Activated T-cell treated with anti-CD3 and anti-CD28 coated beads, Interleukin-2, amount 50 U/mL, for 4 hours (primary cell): ENCODE measurements at regions not wholly inside any gene's neighbourhood (a gene's known extent, or its start where the extent isn't known, plus 50 kb on each side); places are given as distances from the start of the nearest gene placed in this dataset.

Experiments used
- ATAC-seq, 2 donors: fragments of 200-7000 bp; cut with Tn5 transposase; one replicate each; pipeline ENCODE4 v1.10.0; 2021
- DNase-seq: peaks from one replicate; pipeline ENCODE4 v3.0.0-alpha.2; 2020
- H3K27me3 Mint-ChIP-seq: one replicate; pipeline ENCODE4 v1.8.0; 2021; ENCODE audit warnings: low read depth, mixed read lengths
- H3K36me3 Mint-ChIP-seq: one replicate; pipeline ENCODE4 v1.8.0; 2022; ENCODE audit warnings: mixed read lengths; ENCODE audit not compliant: insufficient read depth
- H3K4me1 Mint-ChIP-seq: one replicate; pipeline ENCODE4 v1.8.0; 2021; ENCODE audit warnings: low read depth, mixed read lengths
- H3K4me3 Mint-ChIP-seq: one replicate; pipeline ENCODE4 v1.8.0; 2021; ENCODE audit warnings: mild to moderate bottlenecking, moderate library complexity, mixed read lengths
- H3K9me3 Mint-ChIP-seq: one replicate; pipeline ENCODE4 v1.8.0; 2021; ENCODE audit warnings: mixed read lengths

GRCh38 chr1:103254691-103255090 is 146.4 kb upstream of the COL11A1 start:
- no peak for DNase-seq
- no peaks in the 10 kb centered on the region for H3K4me1 Mint-ChIP-seq
- H3K9me3 Mint-ChIP-seq, result peaks cover 3% of the 10 kb centered on the region
- ATAC-seq, result no peak
- H3K36me3 Mint-ChIP-seq, result no peaks in the 10 kb centered on the region
- H3K27me3 Mint-ChIP-seq, result peaks cover 1% of the 10 kb centered on the region
- H3K4me3 Mint-ChIP-seq, result no peak overlapping the region

DNA sequence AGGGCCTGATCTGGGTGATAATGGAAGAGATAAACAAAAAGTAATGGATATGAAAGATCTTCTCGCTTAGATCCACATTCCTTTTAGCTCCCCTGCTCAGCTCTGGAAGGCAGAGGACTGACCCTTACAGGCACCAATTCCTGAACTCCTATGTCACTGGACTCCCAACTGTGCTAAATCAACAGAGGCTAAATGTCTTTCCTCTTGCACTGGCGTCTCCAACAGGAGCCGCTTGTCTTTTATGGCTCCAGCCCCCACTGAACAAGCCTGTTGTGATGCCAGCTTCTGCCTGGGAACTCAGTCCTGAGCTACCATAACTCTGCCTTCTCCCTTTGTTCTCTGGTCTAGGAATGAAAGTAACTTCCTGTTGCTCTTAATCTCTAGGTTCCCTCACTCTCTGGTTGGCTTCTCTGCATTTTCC is 142.1 kb upstream of the COL11A1 start:
- Mint-ChIP-seq H3K4me1 (no peaks in the 10 kb centered on the region), H3K4me3 (no peak overlapping the region), H3K36me3 (no peaks in the 10 kb centered on the region), H3K9me3 (no peaks in the 10 kb centered on the region), H3K27me3 (peaks cover 1% of the 10 kb centered on the region)
- DNase-seq (no peak), ATAC-seq (no peak)

GRCh38 chr1:103248417-103249102 is 140.2 kb upstream of the COL11A1 start:
- Mint-ChIP-seq H3K9me3 (no peaks in the 10 kb centered on the region), H3K36me3 (no peaks in the 10 kb centered on the region), H3K4me1 (no peaks in the 10 kb centered on the region), H3K4me3 (no peak overlapping the region), H3K27me3 (peaks cover 1% of the 10 kb centered on the region)
- ATAC-seq, result no peak
- DNase-seq, result no peak

GRCh38 chr1:103247517-103247916 is 139.2 kb upstream of the COL11A1 start:
- ATAC-seq, result no peak
- H3K9me3 Mint-ChIP-seq, result no peaks in the 10 kb centered on the region
- H3K27me3 Mint-ChIP-seq, result peaks cover 1% of the 10 kb centered on the region
- H3K4me3 Mint-ChIP-seq, result no peak overlapping the region
- no peak for DNase-seq
- H3K36me3 Mint-ChIP-seq, result no peaks in the 10 kb centered on the region
- H3K4me1 Mint-ChIP-seq, result no peaks in the 10 kb centered on the region

GRCh38 chr1:103243481-103243880 is 135.2 kb upstream of the COL11A1 start:
- no peak for DNase-seq
- ATAC-seq, result no peak
- Mint-ChIP-seq H3K9me3 (peaks cover 3% of the 10 kb centered on the region), H3K4me3 (no peak overlapping the region), H3K4me1 (no peaks in the 10 kb centered on the region), H3K27me3 (no peaks in the 10 kb centered on the region), H3K36me3 (no peaks in the 10 kb centered on the region)

GRCh38 chr1:103239034-103239433 is 130.7 kb upstream of the COL11A1 start:
- Mint-ChIP-seq H3K27me3 (no peaks in the 10 kb centered on the region), H3K36me3 (no peaks in the 10 kb centered on the region), H3K4me1 (no peaks in the 10 kb centered on the region), H3K4me3 (no peak overlapping the region), H3K9me3 (peaks cover 8% of the 10 kb centered on the region)
- ATAC-seq (no peak), DNase-seq (no peak)

DNA sequence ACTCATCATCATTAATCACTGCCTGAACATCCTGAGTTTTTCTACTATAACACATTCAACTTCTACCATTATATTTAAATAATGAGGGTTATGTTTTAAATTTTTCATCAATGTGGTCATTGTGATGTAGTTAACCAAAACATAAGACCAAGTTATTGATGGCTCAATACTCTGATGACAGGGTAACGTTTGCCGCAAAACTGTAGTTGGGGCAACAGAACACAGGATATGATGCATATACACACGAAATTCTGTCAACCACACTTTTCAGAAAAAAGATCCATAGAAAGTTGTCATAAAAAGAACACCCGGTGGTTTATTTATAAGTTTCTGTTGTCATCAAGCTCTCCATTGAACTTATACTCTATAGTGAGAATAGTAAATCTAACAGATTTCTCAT is 121.7 kb upstream of the COL11A1 start:
- no peak for DNase-seq
- no peak for ATAC-seq
- H3K36me3 Mint-ChIP-seq, result no peaks in the 10 kb centered on the region
- H3K4me3 Mint-ChIP-seq, result no peak overlapping the region
- H3K27me3 Mint-ChIP-seq, result no peaks in the 10 kb centered on the region
- no peaks in the 10 kb centered on the region for H3K4me1 Mint-ChIP-seq
- no peaks in the 10 kb centered on the region for H3K9me3 Mint-ChIP-seq

- H3K4me1 Mint-ChIP-seq, result no peaks in the 10 kb centered on the region
These were observed 112.3 kb upstream of the COL11A1 start for GRCh38 chr1:103220631-103221041.

GRCh38 chr1:103218821-103219220 is 110.5 kb upstream of the COL11A1 start:
- DNase-seq, result no peak
- H3K27me3 Mint-ChIP-seq, result no peaks in the 10 kb centered on the region
- H3K4me1 Mint-ChIP-seq, result no peaks in the 10 kb centered on the region
- H3K36me3 Mint-ChIP-seq, result no peaks in the 10 kb centered on the region
- H3K4me3 Mint-ChIP-seq, result no peak overlapping the region
- no peak for ATAC-seq
- H3K9me3 Mint-ChIP-seq, result peaks cover 8% of the 10 kb centered on the region

More at GRCh38 chr1:103220631-103221041, 112.3 kb upstream of the COL11A1 start:
- Mint-ChIP-seq H3K4me3 (no peak overlapping the region), H3K36me3 (no peaks in the 10 kb centered on the region), H3K9me3 (peaks cover 6% of the 10 kb centered on the region), H3K27me3 (no peaks in the 10 kb centered on the region)
- no peak for DNase-seq
- no peak for ATAC-seq

GRCh38 chr1:103218369-103218768 is 110.0 kb upstream of the COL11A1 start:
- Mint-ChIP-seq H3K9me3 (peaks cover 6% of the 10 kb centered on the region), H3K4me1 (no peaks in the 10 kb centered on the region), H3K27me3 (no peaks in the 10 kb centered on the region), H3K36me3 (no peaks in the 10 kb centered on the region), H3K4me3 (no peak overlapping the region)
- ATAC-seq, result no peak
- no peak for DNase-seq

DNA sequence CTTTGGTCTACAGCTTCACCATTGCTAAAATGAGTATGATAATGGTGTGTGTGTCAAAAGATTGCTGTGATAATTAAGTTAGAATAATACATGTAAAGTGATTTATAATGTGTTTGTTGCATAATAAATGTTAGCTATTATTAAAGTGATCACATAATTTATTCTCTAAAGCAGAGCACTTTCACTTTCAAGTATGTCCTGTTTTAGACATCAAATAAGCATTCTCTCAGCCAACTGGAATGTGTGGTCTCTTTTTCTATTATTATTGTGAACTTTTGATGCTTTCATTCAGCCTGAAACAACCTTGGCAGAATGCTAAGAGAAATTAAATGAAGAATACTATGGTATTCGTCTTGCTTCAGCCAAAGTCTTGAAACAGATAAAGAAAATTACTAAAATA is 102.8 kb upstream of the COL11A1 start:
- DNase-seq, result no peak
- Mint-ChIP-seq H3K27me3 (no peaks in the 10 kb centered on the region), H3K36me3 (no peaks in the 10 kb centered on the region), H3K9me3 (peaks cover 3% of the 10 kb centered on the region), H3K4me3 (no peak overlapping the region), H3K4me1 (no peaks in the 10 kb centered on the region)
- ATAC-seq, result no peak

- Mint-ChIP-seq H3K4me1 (no peaks in the 10 kb centered on the region), H3K4me3 (no peak overlapping the region), H3K36me3 (no peaks in the 10 kb centered on the region), H3K27me3 (no peaks in the 10 kb centered on the region), H3K9me3 (no peaks in the 10 kb centered on the region)
- DNase-seq, result no peak
- no peak for ATAC-seq
These were observed 100.5 kb upstream of the COL11A1 start for GRCh38 chr1:103208844-103209243.

- Mint-ChIP-seq H3K27me3 (no peaks in the 10 kb centered on the region), H3K9me3 (no peaks in the 10 kb centered on the region), H3K36me3 (no peaks in the 10 kb centered on the region), H3K4me1 (no peaks in the 10 kb centered on the region), H3K4me3 (no peak overlapping the region)
- ATAC-seq (no peak), DNase-seq (no peak)
These were observed 90.7 kb upstream of the COL11A1 start for GRCh38 chr1:103199001-103199400.

- no peak for DNase-seq
- Mint-ChIP-seq H3K36me3 (no peaks in the 10 kb centered on the region), H3K9me3 (no peaks in the 10 kb centered on the region), H3K4me1 (no peaks in the 10 kb centered on the region), H3K4me3 (no peak overlapping the region), H3K27me3 (no peaks in the 10 kb centered on the region)
- no peak for ATAC-seq
These were observed 89.8 kb upstream of the COL11A1 start for GRCh38 chr1:103198076-103198475.

DNA sequence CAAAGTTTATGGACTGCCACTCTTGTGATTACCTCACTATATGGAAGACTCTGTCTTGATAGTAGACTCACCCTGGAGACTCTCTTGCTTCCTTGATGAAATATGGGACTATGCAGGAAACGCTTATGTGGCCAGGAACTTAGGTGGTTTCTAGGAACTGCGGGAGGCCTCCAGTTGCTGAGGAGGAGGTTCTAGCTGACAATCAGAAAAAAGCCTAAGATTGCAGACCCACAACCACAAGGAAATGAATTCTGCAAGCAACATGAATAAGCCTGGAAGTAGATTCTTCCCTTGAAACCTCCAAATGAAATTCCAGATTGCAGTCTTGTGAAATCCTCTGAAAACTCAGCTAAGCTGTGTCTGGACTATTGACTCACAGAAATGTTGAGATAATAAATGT is 88.9 kb upstream of the COL11A1 start:
- DNase-seq, result no peak
- no peaks in the 10 kb centered on the region for H3K27me3 Mint-ChIP-seq
- H3K36me3 Mint-ChIP-seq, result no peaks in the 10 kb centered on the region
- H3K4me3 Mint-ChIP-seq, result no peak overlapping the region
- ATAC-seq, result no peak
- no peaks in the 10 kb centered on the region for H3K4me1 Mint-ChIP-seq
- H3K9me3 Mint-ChIP-seq, result no peaks in the 10 kb centered on the region

- Mint-ChIP-seq H3K4me1 (no peaks in the 10 kb centered on the region), H3K9me3 (no peaks in the 10 kb centered on the region), H3K36me3 (no peaks in the 10 kb centered on the region), H3K4me3 (no peak overlapping the region), H3K27me3 (no peaks in the 10 kb centered on the region)
- no peak for ATAC-seq
- DNase-seq, result no peak
These were observed 86.7 kb upstream of the COL11A1 start for GRCh38 chr1:103194984-103195383.
